GM18502 (cell line): ENCODE measurements at regions not wholly inside any gene's neighbourhood (a gene's known extent, or its start where the extent isn't known, plus 50 kb on each side); places are given as distances from the start of the nearest gene placed in this dataset.
A peak's percentile ranks its signal among the peaks of the same experiment; 100 is the strongest.

Source experiments
- ATAC-seq: cut with Tn5 transposase; IDR thresholded peaks from one replicate; pipeline ENCODE4 v1.9.1; 2021; ENCODE audit warnings: mild to moderate bottlenecking; ENCODE audit not compliant: unreplicated experiment, poor library complexity

DNA sequence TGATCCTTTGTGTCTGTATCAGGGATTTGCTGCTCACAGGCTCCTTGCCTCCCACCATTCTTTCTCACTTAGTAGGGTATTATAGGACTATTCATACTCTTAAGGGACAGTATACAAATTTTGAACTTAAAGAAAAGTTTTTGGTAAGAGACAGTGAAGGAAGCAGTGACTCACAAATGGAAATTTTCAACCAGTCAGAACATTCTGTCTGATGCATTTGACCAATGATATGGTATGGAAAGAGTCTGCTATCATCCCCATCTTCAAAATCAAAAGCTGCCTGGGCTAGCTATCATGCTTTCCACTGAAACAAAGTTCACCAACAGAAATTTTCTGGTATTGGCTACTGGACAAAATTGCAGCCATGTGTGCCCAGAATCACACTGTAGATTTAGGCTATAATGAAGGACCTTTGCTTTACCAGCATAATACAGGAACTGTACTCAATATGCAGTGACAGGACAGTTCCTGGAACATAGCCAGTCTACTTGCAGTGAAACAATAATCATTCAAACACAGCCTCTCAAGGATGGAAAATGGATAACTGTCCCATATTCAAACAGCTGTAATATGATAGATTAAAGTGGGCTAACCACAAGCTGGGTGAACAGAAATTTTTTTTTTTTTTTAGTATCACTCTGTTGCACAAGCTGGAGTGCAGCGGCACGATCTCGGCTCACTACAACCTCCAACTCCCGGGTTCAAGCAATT lies 109.0 kb upstream of the ACSL4 start:
- ATAC-seq: no peak

DNA sequence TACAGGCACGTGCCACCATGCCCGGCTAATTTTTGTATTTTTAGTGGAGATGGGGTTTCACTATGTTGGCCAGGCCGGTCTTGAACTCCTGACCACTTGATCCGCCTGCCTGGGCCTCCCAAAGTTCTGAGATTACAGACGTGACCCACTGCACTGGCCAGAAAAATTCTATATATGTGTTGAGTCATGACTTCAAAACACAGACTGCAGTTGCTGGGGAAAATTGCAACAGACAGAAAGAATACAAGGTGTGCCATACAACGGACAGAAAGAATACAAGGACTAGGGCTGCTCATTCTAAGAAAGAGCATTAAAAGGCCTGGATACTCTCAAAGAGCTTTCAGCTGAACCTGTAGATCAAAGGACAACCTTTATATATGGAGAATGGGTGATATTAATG lies 109.6 kb upstream of the ACSL4 start:
- no peak for ATAC-seq

DNA sequence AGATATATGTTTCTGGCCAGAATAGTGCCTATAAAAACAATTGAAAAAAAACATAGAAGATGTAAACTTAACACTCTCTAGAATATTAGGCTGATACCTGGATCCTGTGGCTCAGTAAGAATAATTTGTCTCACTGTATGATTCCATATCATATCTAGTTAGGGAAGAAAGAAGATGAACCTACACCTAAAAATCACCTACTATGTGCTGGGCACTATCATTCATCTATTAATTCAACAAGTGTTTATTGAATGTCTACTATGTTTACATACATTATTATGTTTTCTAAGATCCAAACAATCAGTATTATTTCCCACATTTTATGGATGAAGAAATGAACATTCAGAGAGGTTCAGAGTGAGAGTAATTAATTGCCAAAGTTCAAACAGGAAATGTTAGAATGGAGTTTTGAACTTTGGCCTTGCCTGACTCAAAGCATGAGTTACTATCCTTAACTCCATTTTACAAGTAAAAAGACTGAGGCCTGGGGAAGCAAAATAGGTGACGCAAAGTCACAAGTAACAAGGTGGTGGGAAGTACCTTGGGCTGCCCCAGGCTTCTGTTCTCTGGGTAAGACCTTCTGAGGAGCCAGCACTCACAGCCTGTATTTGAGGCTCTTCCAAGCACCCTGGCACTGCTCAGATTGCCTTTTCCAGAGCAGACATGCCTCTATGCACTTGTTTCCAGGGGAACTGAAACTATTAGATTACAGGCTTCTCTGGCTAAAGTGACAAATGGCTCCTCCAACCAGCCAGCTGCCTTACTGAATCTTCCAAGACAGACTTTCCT lies 111.1 kb upstream of the ACSL4 start:
- ATAC-seq: peak; percentile 58

DNA sequence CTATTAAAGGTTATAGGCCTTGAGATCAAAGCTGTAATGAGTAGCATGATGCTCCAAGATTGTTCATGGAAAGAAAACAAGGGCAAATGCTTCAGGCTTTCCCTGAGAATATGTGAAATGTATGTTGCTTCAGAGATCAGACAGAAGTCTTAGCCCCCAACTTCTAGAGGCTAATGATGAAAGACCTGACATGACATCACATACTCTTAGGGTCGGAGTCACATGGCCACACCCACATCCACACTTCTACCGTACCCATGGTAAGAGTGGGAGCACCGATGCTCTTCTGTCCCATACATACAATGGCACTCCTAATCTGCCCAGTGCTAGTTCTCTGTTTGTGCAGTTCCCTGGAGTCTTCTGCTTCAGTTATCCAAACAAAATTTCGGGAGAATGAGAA lies 111.9 kb upstream of the ACSL4 start:
- ATAC-seq: no peak

DNA sequence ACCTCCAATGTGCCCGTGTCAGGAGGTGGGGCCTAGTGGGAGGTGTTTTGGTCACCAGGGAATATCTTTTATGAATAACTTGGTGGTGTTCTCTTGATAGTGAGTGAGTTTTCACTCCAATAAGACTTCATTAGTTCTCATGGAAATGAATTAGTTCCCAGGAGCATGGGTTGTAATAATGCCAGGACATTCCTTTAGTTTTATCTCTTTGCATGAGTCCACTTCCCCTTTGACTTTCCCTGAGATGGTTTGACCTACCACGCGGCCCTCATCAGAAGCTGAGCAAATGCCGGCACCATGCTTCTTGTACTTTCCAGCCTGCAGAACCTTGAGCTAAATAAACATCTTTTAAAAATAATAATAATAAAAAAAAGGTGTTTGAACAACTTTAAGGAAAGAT lies 112.9 kb upstream of the ACSL4 start:
- no peak for ATAC-seq

DNA sequence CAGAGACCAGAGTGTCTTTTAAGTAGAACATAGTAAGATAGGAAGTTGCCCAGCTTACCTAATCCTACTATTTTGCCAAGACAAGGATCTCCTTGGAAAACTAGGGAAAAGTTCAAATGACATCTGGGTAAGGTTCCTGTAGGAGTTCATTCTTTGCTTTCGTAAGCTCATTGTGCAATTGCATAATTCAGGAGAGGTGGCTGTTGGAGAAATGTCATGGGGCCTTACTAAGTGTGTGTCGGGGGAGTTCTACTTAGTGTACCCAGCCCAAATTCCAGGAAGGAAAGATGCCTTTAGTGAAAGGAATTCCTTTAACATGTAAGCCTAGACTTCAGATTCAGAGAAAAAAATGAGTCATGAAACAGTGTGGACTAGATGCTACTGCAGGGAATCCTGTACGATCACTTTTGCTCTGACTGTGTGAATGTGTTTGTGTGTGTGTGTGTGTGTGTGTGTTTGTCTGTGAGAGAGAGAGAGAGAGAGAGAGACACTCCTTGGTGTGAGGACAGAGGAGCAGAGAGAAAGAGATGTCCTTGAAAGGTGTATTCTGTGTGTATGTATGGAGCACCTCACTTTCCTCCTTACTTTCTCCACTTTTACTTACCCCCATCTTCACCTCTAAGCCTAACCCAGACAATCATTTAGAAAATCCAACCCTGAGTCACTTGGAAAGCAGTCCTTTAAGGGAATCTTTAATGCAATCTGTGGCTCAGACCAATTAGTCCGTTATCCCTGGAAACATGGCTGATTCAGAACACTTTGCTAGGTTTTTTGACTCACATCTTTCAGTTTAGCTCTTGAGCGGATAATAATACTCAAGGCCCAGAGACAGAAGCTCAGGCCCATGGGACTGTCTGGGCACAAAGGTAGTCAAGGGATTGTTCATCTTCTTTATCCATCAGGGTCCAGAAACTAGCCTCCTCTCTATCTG lies 114.5 kb upstream of the ACSL4 start:
- ATAC-seq: no peak

DNA sequence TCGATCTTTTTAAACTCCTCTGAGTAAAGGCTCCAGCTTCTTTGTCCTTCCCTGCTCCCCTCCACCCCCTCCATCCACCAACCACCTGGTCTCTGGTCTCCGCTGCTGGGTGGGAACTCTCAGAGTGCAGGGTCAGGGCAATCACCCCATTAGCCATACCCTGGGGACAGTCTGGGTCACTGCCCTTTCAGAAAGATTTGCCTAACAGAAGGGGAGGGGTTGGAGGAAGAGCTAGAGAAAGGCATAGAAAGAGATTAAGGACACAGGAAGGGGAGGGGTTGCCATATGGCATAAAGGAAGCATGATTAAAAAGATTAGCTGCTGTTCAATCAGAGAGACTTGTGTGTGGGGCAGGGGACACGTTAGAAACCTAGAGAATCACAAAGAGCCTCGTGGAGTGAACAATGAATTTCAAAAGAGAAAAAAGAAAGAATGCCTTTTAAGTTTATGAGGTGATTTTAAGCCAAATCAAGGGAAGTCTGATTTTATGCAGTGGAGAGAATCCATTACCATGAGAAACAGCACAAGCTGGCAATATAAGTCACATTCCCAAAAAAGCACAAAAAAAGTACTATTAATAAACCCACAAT lies 115.5 kb upstream of the ACSL4 start:
- ATAC-seq: peak; percentile 59

DNA sequence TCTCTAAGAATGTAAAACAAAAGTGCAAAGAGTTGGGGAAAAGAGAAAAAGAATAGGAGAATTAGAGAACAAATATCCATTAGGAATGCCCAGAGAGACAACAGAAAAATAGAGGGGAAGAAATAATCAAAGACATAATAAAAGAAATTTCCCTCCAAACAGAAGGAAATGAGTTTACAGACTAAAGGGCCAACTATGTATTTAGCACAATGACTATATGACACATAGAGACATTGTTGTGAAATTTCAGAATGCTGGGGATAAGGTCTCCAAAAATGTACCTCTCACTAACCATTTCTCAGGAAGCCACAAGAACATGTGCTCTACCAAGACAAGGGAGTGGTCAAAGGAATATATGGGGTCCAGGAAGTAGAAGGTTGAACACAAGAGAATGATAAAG lies 121.0 kb upstream of the ACSL4 start:
- ATAC-seq: no peak

DNA sequence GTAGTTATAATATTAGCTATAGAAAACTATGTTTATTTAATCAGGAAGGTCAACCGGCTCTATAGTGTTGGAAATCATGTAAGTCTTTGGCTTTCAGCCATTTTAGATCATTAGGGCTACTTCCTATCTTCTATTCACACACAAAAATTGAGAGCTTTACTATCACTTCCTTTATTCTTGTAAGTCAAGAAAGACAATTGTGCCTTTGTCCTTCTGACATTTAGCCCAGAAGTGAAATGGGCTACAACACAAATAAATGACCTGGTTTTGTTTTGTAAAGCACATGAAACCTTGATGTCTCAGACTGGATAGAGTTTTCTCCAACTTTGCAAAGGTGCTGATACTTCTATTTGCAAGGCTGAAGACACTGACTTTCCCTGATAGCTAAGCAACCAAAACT lies 122.4 kb upstream of the ACSL4 start:
- peak; percentile 50 for ATAC-seq

DNA sequence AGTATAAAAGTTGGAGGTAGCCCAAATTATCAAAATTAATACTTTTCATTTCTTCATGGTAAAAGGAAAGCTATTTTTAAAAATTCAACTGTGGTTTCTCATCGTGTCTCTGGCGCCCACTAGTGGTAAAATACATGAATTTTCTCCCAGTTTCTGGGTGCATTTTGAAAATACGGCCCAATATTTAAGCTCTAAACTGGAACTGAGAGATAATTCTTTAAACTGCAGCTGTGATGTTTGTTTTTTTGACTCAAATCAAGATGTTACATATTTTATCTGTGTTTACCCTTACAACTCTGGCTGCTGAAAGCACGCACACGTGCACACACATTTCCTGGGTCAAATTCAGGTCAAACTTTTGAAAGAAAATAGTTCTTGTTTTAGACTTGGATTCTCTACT lies 123.9 kb upstream of the ACSL4 start:
- ATAC-seq: no peak

DNA sequence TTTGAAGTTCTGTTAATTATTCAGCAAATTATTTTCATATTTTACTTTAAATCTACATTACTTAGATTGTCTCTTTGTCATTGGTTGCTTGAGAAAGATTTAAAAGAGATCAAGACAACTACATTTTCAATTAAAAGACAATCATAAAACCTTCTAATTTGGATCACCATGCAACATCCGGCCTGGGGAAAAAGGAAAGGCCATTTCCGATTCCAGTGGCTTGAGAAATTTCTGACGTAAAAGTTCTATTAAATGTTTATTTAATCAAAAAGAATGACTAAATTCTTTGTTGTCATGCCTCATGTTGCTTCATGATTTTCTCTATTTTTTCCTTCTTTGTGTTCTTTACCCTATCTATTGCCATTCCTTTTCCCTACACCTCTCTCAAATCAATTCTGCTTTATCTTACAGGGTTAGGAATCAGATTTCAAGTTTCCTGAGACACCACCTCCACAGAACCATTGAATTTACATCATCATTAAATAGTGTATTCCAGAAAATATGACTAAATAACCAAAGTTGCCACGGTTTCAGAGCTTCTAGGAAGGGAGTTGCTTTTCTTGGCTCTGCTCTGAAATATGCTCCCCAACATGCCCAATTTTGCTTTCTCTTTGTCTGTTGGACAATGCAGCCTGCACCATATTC lies 124.6 kb upstream of the ACSL4 start:
- ATAC-seq: no peak

DNA sequence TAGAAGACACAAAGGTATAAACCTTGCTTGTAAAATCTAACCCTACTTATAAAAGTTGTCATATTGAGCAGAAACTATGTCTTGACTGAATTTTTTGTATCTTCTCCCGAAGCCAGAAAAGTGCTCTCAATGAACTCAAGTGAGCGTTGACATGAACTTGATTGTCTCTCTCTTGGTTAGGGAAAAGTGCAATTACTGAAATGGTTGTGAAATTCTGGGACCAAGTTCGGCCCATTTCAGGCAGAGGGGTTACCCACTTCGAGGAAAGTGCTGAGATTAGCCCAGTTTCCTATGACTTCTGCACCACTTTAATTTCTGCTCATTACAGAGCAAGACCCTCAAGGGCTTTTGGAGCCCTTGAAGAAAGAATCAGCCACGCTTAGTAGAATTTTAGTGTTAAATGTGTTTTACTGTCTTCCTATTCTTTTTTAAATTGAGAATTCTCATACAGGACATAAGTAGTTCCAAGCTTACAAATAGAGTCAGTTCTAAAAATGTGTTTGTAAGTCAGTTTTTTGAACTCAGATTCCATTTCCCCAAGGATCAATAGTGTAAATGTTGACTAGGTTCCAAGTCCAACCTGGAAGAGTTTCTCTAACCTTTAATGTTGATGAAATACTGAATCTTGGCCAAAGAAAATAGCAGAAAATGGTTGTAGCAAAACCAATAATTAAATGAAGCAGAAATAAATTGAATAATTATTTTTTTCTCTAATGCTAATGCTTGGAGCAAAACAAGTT lies 125.7 kb upstream of the ACSL4 start:
- no peak for ATAC-seq

DNA sequence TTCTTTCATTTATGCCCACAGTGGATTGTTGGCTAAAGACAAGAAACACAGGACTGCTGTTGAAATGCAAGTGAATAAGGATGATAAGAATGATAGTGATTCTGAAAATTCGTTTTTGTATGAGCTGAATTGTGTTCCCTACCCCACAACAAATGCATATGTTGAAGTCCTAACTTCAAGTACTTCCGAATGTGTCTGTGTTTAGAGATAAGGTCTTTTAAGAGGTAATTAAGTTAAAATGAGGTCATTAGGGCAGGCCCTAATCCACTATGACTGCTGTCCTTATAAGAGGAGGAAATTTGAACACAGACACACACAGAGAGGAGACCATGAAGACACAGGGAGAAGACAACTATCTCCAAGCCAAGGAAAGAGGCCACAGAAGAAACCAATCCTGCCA lies 126.6 kb upstream of the ACSL4 start:
- ATAC-seq: no peak

DNA sequence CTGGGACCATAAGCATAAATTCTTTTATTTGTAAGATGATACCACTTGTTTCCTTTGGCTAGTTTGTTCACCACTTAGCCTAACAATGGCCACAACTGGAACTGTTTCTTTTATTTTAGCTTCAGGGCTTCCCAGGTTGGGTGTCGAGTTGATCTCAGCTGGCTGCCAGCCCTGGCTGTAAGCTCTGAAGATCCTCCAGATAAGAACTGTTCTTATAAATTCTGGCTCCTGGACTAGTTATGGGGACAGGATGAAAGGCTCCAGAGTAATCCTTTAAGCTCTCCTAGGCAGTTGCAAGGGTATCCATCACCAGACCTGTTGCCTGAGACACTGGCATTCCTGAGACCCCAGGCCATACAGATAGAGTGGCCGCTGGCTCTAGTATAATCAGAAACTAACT lies 129.4 kb upstream of the ACSL4 start:
- ATAC-seq: no peak

DNA sequence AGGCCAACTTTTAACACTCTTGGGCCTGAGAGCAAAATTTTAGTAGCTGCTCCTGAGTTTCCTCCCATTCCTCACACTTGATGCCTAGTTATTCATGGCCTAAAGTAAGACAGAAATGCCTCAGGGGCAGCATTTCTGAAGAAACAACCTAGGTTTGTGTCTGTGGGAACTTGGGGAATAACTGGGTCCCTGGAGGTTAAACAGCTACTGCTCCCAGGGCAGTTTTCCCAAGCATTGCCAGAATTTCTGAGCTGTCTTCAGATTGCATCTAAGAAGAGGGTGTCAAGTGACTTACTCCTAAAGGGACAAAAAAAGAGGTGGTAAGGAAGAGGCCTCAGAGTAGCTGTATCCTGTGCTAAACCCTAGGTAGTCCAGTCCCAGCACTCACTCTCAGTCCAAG lies 130.8 kb upstream of the ACSL4 start:
- ATAC-seq: no peak

DNA sequence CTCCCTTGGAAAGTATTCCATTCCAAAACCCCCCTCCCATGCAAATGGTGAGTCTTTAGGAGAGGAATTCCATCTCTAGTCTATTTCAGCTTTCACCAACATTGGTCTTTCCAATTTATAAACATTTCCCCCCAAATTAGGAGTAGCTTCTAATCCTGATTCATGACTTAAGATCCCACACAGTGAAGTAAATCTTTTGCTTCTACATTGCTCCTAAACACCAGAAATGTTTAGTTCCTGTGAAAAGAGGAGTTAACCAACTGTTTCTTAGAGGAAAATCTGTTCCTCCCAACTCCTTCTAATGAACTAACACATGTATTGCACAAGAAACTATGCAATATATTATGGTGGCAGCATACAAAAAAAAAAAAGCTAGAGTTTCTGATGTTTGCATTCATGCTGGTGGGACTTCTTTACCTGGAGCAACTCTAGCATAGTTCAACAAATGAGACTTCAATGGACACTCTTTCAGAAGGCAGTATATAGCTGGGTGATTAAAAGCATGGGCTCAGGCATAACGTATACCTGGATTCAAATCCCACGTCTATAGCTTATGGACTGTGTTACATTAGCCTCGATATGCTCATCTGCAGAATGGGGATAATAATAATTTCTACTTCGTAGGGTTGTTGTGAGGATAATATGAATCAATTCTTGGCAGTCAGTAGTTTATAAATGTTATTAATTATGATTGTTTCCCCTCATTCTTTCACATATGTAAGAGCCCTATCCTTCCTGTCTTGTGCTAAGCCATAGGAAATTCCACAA lies 131.6 kb upstream of the TMEM164 start:
- ATAC-seq: no peak

DNA sequence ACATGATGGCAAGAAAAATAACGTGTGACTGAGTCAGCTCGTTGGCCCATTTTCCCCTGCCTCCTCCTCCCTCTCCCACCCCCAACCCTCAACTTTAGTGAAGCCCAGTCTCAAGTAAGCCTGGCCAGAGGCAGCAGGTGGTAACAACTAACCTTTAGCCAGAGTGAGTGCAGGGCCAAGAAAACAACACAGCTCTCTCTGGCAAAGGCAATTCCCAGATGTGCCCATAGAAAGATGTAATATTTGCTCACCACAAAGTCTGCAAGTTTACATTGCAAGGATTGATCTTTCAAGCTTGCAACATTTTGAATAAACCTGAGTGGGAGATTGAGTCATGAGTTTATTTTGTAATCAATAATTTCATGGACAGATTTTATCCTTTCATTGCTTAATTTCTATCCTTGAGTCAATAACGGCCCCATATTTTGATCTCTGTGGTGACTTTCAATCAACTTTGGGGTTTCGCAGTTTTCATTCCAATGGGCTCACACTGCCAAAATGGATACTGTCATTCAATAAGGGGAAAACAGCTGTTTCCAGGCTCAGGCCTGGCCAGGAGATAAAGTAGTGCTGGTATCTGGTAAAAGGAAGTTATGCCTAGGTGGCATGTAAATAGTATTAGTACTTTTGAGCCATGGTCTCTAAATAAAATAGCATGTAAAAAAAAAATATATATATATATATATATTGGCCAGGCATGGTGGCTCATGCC lies 130.7 kb upstream of the TMEM164 start:
- no peak for ATAC-seq

DNA sequence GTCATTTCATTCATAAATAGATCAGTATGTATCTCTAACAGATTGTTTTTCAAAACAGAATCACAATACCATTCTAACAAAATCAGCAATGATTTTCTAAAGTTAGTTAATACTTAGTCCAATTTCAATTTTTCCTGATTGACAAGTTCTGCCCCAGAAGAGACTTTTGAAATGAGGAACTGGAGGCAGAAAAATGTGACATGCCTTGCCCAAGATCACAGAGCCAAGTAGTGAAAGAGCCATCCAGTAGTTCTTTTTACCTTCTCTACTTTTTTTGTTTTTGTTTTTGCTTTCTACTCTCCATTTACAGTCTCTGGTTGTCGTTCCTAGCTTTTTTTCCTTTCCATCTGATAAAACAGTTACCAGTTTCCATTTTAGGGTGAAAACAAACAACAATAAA lies 129.3 kb upstream of the TMEM164 start:
- ATAC-seq: no peak
